Neural crest cell (in vitro differentiated cells): ENCODE measurements at regions not wholly inside any gene's neighbourhood (a gene's known extent, or its start where the extent isn't known, plus 50 kb on each side); places are given as distances from the start of the nearest gene placed in this dataset.

Experiments
- DNase-seq: peaks from one replicate; pipeline ENCODE4 v3.0.0; 2021; ENCODE audit warnings: low read depth, mixed read lengths, low spot score
- H3K27ac Mint-ChIP-seq: one replicate; pipeline ENCODE4 v1.8.0; 2021; ENCODE audit warnings: mild to moderate bottlenecking, mixed read lengths; ENCODE audit not compliant: unreplicated experiment
- H3K27me3 Mint-ChIP-seq: 2 replicates; pipeline ENCODE4 v1.8.0; 2021; ENCODE audit warnings: low read depth, mild to moderate bottlenecking, mixed read lengths
- H3K36me3 Mint-ChIP-seq: 2 replicates; pipeline ENCODE4 v1.8.0; 2021; ENCODE audit warnings: low read depth, mild to moderate bottlenecking, mixed read lengths
- H3K4me1 Mint-ChIP-seq: 2 replicates; pipeline ENCODE4 v1.8.0; 2021; ENCODE audit warnings: mixed read lengths
- H3K4me3 Mint-ChIP-seq: one replicate; pipeline ENCODE4 v1.8.0; 2021; ENCODE audit warnings: mild to moderate bottlenecking, mixed read lengths
- H3K9me3 Mint-ChIP-seq: 2 replicates; pipeline ENCODE4 v1.8.0; 2021; ENCODE audit warnings: mixed read lengths
- TF ChIP-seq, protein P1 (sequence below): fragments of 200-600 bp; sonication (generic); conservative IDR thresholded peaks from 2 replicates; pipeline ENCODE4 v1.5.0; 2021; ENCODE audit warnings: antibody characterized with exemption, mild to moderate bottlenecking

DNA sequence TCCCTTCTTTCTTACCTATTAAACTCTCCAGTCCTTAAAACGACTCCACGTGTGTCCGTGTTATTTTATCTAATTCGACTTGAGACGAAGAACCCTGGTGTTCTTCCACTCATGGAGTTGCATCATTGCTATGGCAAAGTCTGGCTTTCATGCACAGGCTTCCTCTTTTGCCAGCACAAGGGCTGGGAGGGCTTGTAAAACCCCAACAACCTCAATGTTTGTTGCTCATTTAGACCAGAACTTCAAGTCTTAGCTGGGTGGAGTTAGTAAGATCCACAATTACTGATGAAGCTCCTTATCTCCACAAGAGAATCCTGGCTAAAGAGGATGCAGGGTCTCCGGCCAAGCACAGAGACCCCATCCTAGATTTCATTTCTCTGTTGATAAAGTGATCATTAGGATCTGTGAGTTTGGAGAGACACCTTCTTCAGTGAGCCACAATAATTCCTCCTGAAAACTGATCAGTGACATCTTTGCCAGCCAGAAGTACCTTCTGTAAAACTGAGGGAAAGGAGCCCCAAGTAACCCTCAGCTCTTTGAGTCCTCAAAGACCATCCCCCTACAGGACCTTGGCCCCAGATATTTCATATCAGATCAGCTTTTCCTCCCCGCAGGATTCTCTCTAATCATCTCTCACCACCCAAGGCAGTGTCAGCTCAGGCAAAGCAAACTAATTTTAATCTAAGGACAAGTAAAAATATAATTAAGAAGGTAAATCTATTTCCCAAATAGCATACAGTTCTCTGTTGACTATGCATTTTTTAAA is 514.6 kb downstream of the FUT8 start:
- no peak for DNase-seq
- TF ChIP-seq, protein P1, sequence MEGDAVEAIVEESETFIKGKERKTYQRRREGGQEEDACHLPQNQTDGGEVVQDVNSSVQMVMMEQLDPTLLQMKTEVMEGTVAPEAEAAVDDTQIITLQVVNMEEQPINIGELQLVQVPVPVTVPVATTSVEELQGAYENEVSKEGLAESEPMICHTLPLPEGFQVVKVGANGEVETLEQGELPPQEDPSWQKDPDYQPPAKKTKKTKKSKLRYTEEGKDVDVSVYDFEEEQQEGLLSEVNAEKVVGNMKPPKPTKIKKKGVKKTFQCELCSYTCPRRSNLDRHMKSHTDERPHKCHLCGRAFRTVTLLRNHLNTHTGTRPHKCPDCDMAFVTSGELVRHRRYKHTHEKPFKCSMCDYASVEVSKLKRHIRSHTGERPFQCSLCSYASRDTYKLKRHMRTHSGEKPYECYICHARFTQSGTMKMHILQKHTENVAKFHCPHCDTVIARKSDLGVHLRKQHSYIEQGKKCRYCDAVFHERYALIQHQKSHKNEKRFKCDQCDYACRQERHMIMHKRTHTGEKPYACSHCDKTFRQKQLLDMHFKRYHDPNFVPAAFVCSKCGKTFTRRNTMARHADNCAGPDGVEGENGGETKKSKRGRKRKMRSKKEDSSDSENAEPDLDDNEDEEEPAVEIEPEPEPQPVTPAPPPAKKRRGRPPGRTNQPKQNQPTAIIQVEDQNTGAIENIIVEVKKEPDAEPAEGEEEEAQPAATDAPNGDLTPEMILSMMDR, result no peak
- H3K27ac Mint-ChIP-seq, result peak overlapping the region; percentile 1
- no peak overlapping the region for H3K4me3 Mint-ChIP-seq
- H3K27me3 Mint-ChIP-seq, result no peaks in the 10 kb centered on the region
- H3K4me1 Mint-ChIP-seq, result peaks cover 15% of the 10 kb centered on the region
- H3K9me3 Mint-ChIP-seq, result no peaks in the 10 kb centered on the region
- H3K36me3 Mint-ChIP-seq, result no peaks in the 10 kb centered on the region

GRCh38 chr14:65927931-65928356 is 515.4 kb downstream of the FUT8 start:
- Mint-ChIP-seq H3K9me3 (no peaks in the 10 kb centered on the region), H3K4me3 (no peak overlapping the region), H3K27ac (no peak overlapping the region), H3K27me3 (no peaks in the 10 kb centered on the region), H3K4me1 (peaks cover 15% of the 10 kb centered on the region), H3K36me3 (no peaks in the 10 kb centered on the region)
- no peak for DNase-seq
- TF ChIP-seq, protein P1, result no peak

- DNase-seq, result no peak
- no peak overlapping the region for H3K4me3 Mint-ChIP-seq
- H3K27me3 Mint-ChIP-seq, result no peaks in the 10 kb centered on the region
- no peak overlapping the region for H3K27ac Mint-ChIP-seq
- TF ChIP-seq, protein P1, result no peak
- H3K9me3 Mint-ChIP-seq, result no peaks in the 10 kb centered on the region
- no peaks in the 10 kb centered on the region for H3K36me3 Mint-ChIP-seq
- peaks cover 15% of the 10 kb centered on the region for H3K4me1 Mint-ChIP-seq
Observed at GRCh38 chr14:65928995-65929394, 516.5 kb downstream of the FUT8 start.

GRCh38 chr14:65933400-65934069 is 521.0 kb downstream of the FUT8 start:
- no peak overlapping the region for H3K27ac Mint-ChIP-seq
- H3K4me1 Mint-ChIP-seq, result no peaks in the 10 kb centered on the region
- no peaks in the 10 kb centered on the region for H3K27me3 Mint-ChIP-seq
- DNase-seq, result no peak
- TF ChIP-seq, protein P1, result no peak
- H3K4me3 Mint-ChIP-seq, result no peak overlapping the region
- H3K36me3 Mint-ChIP-seq, result no peaks in the 10 kb centered on the region
- H3K9me3 Mint-ChIP-seq, result peaks cover 4% of the 10 kb centered on the region

- Mint-ChIP-seq H3K4me3 (no peak overlapping the region), H3K27ac (no peak overlapping the region), H3K9me3 (peaks cover 4% of the 10 kb centered on the region), H3K4me1 (no peaks in the 10 kb centered on the region), H3K27me3 (no peaks in the 10 kb centered on the region), H3K36me3 (no peaks in the 10 kb centered on the region)
- TF ChIP-seq, protein P1, result no peak
- DNase-seq, result no peak
Observed at GRCh38 chr14:65934070-65934435, 521.5 kb downstream of the FUT8 start.
